HG02623 (cell line): ENCODE measurements at regions not wholly inside any gene's neighbourhood (a gene's known extent, or its start where the extent isn't known, plus 50 kb on each side); places are given as distances from the start of the nearest gene placed in this dataset.
"Not testable (repeated sequence)": the region's sequence is repeated elsewhere in the genome, so short reads cannot be mapped to it uniquely, and the experiment has no call there.

ENCODE experiments used
- ATAC-seq: cut with Tn5 transposase; IDR thresholded peaks from one replicate; pipeline ENCODE4 v1.9.1; 2021; ENCODE audit warnings: moderate library complexity; ENCODE audit not compliant: unreplicated experiment

DNA sequence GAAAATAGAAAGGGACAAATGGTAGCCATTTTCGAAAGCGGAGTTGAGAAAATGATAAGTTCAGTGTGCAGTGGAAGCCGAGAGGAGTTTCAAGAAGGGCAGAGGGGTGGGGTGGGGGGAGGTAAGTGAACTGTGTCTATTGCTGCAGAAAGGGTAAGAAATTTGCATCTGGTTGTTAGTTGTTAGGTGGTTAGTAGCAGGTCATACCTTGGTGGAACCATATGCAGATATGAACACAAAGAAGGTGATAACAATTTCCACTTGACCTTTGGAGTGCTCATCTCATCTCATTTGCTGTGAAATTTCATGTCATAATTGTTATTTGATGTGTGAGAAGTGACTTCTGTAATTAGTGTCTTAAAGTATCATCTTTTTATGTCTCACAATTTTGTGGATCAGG is 288.2 kb downstream of the QKI start:
- no peak for ATAC-seq

DNA sequence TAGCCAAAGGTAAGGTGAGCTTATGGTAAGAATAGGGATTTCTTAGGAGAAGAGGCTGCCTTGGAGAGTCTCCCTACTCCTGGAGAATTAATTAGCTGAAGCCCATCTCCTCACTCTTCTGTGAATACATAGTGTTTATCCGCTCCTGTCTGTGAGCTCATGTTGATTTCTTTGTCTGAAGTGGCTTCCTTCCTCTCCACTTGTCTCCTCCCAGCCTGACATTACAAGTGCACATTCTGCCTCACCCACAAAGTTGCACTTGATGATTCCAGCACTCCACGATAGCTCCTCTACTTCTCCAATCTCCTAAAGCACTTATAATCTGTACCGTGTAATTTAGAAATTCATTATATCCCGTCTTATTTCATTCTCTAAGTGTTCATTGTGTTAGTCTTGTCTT is 287.2 kb downstream of the QKI start:
- no peak for ATAC-seq

DNA sequence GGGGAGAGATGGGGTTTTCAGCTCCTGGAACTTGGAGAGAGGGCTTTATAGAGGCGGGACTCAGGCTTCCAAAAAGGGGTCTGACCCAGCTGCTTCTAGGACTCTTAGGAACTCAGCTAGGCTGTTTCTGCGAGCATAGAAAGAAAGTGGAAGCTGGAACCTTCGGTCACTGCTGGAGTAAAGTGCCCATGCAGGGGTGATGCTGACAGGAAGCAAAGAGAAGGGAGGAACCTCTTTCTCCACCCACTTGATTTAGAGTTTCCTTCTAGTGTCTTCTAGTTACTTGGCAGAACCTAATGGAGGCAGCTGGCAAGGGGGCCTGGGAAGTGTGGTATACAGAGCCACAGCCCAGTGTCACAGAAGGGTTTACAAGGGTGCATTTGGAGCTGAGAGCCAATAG is 283.6 kb downstream of the QKI start:
- ATAC-seq = no peak

DNA sequence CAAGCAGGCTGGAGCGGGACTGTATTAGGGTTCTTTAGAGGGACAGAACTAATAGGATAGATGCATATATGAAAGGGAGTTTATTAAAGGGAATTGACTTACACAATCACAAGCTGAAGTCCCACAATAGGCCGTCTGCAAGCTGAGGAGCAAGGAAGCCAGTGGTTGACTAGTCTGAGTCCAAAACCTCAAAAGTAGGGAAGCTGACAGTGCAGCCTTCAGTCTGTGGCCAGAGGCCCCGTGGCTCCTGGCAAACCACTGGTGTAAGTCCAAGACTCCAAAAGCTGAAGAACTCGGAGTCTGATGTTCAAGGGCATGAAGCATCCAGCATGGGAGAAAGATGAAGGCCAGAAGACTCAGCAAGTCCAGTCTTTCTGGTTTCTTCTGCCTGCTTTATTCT is 281.8 kb downstream of the QKI start:
- ATAC-seq = not testable (repeated sequence)

DNA sequence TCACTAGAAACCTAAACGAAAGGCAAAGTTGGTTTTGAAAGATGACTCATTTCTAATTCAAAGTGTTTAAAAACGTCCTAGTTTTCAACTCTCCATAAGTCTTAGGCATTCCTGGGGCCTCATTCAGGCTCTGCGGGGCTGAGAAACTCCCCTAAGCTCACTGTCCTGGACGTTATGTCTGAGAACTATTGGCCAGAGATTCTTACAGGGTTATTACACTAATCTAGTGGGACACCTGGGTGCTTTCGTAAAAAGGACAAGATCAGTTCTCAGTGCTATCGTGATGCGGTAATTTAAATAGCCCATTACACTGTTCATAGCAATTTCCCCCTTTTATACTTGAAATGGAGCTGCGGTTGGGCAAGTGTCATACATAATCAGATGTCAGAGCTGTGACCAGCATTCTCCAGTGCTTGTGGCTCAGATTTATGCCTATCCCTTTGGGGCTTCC is 280.9 kb downstream of the QKI start:
- ATAC-seq = no peak

DNA sequence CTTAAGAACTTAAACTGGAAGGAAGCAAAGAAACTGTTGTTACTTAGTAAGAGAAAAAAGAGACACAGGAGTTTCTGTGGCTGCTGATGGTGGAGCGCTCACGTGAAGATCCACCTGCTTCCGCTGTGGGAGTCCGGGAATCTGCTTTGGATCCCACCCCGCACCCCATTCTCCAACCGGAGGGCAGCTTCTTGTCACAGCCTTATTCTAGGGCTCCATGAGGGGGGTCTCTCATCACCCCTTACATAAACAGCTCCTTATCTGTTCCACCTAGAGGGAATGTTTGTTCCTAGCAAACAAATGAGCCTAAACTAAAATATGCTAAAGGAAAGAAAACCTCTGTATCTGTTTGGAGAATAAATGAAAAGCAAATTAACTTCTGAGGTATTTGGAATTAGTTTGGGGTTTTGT is 280.5 kb downstream of the QKI start:
- ATAC-seq = no peak

DNA sequence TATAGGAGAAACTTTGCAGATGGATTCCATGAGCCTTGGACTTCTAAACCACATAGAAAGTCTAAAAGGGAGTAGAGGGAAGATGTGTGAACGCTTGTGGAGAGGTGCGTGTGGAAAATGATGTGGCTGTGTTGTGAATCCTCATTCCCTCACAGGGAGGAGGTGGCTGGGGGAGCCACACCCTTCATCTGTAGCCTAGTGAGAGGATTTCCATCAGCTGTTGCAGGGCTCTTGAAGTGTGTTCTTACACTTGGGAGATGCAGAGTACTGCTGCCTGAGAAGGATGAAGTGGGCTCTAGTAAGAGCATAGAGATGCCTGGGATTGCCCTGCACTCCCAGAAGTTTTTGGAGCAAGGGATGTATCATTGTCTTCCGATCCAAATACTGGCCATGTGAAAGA is 279.6 kb downstream of the QKI start:
- ATAC-seq = no peak

DNA sequence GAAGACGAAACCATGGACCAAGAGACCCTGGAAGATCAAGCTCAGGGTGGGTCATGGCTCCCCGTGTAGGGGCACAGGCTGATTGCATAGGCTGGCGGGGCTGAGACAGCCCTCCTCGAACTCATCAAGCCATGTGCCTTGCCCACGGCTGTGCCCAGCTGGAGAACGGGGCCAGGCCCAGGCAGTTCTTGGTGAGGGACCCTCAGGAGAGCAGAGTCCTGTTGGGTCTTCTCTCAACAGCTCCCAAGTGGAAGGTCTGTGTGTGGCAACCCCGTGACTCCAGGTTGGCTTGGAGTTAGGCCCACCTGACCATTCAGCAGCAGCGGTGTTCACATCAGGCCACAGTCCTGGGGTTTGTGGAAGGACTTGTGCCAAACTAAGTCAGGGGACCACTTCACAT is 276.5 kb downstream of the QKI start:
- no peak for ATAC-seq

DNA sequence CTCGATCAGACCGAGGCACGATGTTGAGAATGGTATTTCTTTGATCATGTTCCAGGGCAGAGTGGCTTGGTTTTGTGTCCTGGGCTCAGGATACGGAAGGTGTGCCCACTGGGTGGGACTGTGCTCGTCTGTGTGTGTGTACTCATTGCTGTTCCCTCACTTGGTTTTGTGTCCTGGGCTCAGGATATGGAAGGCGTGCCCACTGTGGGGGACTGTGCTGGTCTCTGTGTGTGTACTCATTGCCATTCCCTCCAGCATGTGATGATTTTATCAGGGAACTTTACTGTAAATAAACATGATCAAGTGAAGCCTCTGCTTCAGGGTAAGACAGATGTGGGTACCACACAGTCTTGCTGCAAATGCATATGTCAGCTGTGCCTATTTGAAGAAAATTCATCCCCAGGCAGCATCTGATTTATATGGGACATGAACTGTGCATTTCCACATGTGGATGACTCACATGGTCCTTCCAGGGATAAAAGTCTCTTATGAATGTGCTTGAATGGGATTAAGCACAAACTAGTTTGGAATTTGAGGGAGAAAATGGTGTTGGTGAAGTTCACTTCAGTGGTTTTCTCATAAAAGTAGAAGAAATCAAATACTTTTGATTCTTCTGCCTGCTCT is 274.3 kb downstream of the QKI start:
- ATAC-seq = no peak

DNA sequence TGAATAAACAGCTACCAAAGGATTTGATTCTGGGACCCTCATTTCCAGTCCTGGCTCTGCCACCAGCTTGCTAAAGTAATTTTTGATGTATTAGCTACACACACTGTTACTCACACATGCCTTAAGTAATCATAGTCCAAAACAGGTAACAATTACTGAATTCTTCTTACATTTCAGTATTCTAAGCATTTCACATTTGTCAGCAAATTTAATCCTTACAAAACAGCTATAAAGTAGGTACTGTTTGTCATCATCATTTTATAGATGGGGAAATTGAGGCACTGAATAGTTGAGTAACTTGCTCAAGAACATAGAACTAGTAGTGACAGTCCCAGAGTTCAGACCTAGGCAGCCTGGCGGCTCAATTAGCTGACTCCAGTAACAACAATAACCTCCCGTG is 272.6 kb downstream of the QKI start:
- ATAC-seq = no peak

DNA sequence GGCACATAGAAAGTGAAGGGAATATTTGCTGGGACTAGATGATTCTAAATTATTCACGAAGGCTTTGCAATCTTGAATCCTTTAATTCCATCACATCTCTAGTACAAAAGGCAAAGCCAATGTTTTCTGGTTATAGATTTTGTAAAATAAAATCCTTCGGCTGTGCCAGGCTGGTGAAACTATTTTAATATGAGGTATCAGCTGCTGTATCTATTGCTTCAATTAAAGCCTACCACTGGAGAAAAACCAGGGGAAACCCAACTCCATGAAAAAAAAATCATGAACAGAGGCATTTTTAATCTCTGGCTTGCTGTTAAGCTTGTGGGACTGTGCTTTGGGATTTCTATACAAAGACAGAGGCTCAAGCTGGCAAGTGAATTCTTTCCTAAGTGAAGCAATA is 271.8 kb downstream of the QKI start:
- no peak for ATAC-seq

DNA sequence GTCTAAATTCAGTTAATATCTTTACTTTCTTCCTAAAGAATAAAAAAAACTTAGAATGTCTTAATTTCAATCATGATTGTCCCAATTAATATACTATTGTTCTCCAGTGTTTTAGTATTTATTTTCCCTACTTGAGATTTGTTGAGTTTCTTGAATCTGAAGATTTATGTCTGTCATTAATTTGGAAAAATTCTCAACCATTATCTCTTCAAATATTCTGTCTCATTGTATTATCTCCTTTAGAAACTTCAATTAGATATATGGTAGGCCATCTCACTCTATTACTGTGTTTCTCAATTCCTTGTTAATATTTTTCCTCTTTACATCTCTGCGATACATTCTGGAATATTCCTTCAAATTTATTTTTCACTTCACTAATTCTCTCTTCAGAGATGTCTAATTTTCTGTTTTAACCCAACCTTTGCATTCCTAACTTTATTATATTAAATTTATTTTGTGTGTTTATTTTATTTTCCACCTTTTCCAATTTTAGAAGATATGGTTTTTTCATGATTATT is 268.6 kb downstream of the QKI start:
- no peak for ATAC-seq

DNA sequence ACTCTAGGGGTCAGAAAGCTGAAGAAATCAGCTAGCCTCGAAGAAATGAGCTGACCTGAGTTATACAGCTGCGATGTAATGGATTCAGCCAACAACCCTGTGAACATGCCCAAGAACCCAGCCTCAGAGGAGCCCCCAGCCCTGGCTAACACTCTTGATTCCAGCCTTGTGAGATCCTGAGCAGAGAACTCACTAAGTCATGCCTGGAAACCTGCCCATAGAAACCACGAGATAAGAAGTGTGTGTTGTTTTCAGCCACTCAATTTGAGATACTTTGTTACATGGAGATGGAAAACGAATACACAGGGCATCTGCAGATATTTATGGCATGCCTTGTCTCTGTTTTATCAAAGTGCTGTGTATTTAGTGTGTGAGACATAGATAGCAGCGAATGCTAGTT is 265.2 kb downstream of the QKI start:
- ATAC-seq = no peak

DNA sequence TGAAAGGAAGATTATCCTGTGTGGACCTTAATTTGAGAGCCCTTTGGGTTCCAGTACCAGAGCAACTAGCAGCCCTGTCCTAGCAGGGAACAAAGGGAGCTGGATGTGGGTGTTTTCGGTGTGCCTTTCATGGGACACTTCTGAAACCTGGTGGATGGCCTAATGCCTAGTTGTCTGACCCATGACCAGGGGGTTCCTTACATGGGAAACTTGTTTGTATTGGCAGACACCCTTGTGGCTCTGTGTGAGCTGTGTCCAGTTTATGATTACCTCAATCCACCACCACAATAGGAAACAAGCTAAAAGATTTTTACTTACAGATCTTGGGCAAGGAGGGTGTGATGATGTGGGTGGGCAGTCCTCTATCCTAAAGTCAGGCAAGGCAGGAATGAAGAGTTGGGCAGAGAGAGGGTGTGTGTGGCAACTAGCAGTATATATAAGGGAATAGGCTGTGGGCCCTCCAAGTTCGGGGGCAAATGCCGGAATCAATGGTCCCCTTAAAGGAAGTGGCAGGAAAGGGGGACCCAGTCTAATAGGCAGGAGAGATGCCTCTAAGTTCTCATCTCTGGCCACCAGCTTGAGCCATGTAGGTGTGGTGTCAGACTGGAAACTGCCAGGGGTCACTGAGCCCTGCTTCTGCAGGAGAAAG is 264.6 kb downstream of the QKI start:
- ATAC-seq = no peak

DNA sequence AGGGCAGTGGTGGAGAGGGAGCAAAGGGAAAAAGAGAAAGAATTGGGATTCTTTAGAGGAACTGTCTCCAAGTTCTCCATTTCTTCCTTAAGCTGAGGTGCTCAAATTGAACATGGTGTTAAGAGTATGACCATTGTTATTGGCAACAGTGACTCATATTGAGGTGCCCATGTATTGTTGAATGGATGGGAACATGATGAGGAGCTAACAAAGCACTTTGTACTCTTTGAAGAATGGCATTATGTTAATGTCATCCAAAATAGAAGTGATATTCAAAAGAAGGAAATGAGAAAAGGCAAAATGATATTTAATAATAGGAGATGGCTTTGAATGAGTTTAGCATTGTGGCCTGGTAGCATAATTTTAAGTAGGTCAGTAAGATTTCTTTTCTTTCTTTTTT is 261.1 kb downstream of the QKI start:
- no peak for ATAC-seq

DNA sequence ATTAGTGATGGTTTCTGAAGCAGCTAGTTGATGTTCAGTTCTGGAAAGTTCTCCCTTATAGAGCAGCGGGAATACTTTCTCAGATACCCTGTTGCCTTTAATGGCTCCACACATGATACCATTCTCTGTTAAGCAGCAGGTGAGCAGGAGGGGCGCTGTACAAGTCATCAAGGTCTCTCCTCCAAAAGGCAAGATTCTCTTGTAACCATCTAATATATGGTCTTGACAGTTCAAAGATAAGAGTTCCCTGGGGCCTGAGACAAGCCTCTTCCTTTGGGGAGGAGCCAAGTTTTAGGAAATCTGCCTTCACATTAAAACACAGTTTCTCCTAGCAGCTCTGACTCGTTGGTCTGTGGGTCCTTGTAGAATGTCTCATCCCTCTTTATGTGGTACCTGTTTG is 258.2 kb downstream of the QKI start:
- ATAC-seq = no peak

DNA sequence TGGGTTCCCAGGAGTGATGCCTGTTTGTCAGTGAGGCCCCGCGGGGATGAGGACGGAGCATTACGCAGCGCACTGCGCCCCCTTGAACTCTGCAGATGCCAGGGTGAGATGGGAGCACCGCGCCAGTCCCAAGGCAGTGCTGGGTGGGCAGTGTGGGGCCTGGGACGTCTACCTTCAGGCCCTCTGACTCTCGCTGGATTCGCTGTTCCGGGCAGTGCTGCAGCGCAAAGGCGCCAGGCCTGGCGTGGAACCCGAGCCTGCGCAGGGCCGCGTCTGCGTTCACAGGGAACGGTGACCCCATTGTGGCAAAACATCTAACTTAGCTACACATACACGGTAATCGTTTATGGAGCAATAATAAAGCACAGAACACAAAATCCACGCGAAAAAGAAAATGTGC is 257.3 kb downstream of the QKI start:
- ATAC-seq = no peak

DNA sequence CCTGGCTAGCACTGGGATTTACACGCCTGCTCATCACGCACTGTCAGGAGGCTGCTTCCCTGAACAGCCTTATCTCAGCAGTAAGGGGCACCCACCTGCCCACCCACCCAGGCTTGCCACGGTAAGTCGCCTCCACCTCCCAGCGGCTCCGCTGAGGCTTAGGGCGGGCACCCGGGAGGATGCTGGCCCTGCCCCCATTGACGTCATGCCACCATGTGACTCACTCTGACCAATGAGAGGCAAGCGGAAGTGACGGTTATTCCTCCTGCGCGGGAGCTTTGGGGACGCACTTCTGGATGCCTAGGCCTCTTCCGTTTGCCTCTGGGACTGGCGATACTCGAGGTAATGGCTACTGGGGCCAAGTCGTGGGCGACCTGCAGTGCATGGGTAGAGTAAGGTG is 256.8 kb downstream of the QKI start:
- ATAC-seq = no peak

DNA sequence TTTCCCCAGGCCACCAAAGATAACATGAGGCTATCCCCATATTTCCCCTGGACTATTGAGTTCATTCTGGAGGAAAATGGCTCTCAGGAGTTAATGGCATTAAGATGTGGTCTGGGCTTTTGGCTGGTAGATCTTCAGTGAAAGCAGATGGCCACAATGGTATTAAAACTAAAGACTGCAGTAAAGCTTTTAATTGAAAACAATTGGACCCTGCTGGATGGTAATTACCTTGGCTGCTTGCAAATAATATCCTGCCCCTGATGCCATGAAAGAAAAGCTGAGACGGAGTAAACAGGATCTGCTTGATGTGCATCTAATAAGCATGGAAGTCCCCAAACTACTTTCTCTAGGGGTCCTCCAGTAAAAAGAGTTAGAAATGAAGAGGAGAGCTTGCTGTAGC is 255.8 kb downstream of the QKI start:
- no peak for ATAC-seq

DNA sequence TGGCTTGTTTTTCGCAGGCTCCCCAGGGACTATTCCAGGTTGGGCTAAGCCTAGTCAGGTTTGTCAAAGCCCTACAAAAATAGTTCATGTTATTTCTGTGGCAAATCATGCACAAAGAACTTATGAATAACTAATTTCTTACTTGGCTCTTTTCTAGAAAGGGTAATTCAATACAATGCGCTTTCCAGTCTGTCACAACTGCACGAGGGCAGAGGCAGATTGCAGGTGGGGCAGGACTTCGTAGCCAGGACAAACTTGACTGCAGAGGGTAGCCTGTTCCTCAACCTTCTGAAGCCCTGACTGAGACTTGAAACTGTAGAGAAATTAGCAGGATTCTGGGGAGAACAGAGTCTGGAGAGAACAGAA is 253.5 kb downstream of the QKI start:
- ATAC-seq = peak; percentile 28

DNA sequence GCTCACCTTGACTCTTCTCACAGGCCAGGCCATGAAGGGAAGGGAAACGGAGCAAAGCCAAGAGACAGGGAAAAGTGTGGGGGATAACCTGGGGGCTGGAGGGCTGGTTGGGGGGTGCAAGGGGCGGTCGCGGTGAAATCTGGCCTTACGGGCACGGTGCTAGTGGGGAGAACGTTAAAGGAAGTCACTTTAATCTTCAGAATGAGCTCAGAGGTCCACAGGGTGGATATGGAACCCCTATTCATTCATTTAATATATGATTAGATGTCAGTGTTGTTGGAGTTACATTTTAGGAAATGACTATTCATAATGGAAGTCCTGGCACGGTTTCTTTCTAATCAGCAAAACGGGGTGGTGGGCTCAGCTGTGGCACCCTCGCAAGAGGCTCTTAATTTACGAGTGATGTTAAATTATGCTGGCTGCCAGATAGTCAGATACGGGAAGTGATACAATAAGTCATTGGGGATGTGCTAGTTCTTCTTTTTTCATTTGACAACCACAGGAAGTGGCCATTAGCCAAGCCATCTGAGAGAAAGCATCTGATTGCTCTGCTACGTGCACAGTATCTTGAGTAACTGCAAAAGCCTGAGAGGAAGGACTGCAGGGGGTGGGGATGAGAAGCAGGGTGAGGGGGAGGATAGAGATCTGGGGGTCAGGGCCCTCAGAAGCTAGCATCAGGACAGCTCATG is 253.0 kb downstream of the QKI start:
- ATAC-seq = peak; percentile 97

DNA sequence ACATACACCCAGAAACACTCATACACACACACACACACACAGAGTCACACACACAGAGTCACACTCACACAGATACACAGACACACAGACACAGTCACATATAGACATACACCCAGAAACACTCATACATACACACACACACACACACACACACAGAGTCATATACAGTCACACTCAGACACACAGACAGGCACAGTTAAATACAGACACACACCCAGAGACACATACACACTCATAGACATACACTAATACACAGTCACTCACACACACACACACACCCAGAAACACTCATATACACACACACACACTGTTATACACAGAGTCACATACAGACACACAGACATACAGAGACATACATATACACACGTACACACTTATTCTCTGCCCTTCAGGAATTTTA is 250.9 kb downstream of the QKI start:
- no peak for ATAC-seq
